ENCODE measurements at regions not wholly inside any gene's neighbourhood (a gene's known extent, or its start where the extent isn't known, plus 50 kb on each side); places are given as distances from the start of the nearest gene placed in this dataset.

DNA sequence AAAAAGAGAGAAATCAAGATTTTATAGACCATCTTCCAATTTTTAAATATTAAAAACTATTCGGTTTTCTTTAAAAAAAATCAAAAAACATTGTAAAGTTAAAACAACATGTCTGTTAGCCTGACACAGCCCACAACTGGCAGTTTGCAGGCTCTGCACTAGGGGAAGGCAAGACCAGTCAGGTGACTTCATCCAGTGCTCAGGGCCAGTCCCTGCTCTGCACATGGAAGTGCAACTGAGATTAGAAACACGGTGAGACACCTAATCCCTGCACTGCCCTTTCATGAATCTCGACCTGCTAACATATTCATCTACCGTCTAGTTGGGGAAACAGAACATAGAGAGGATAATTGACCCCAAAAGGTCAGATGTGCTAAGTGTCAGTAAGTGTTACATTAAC is 135.2 kb downstream of the BARD1 start:
- no peaks in the 10 kb centered on the region for H3K4me1 ChIP-seq
- CTCF ChIA-PET = no interaction called here
- ATAC-seq = no peak
- no peak for DNase-seq (ENCODE audit: low read depth in 1 of 2, low spot score in 1 of 2)
- H3K27ac ChIP-seq = no peak overlapping the region
- no peak for FAIRE-seq
- H3K4me2 ChIP-seq = no peak overlapping the region
- WGBS (ENCODE audit: missing lambda C conversion rate) = 34% methylated on average over 4 of the region's 4 CpGs
- H3K4me3 ChIP-seq = no peak overlapping the region
- POLR2A ChIA-PET = no interaction called here
- TF ChIP-seq NR3C1 (IDR thresholded peaks at IDR 0.05) (no peak), GATA3 (IDR thresholded peaks at IDR 0.05; ENCODE audit: borderline replicate concordance) (no peak), FOXS1 (CRISPR knock-in tag; IDR thresholded peaks at IDR 0.05) (no peak), FOSB (CRISPR knock-in tag; IDR thresholded peaks at IDR 0.05) (no peak), ESRRA (IDR thresholded peaks at IDR 0.05; ENCODE audit: borderline replicate concordance, low read length) (no peak), MAFK (IDR thresholded peaks at IDR 0.05; ENCODE audit: partially characterized antibody) (no peak), EP300 (IDR thresholded peaks at IDR 0.05) (no peak)
- TF ChIP-seq, protein P1, sequence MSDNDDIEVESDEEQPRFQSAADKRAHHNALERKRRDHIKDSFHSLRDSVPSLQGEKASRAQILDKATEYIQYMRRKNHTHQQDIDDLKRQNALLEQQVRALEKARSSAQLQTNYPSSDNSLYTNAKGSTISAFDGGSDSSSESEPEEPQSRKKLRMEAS (IDR thresholded peaks at IDR 0.05) = no peak
- TF ChIP-seq, protein P2, sequence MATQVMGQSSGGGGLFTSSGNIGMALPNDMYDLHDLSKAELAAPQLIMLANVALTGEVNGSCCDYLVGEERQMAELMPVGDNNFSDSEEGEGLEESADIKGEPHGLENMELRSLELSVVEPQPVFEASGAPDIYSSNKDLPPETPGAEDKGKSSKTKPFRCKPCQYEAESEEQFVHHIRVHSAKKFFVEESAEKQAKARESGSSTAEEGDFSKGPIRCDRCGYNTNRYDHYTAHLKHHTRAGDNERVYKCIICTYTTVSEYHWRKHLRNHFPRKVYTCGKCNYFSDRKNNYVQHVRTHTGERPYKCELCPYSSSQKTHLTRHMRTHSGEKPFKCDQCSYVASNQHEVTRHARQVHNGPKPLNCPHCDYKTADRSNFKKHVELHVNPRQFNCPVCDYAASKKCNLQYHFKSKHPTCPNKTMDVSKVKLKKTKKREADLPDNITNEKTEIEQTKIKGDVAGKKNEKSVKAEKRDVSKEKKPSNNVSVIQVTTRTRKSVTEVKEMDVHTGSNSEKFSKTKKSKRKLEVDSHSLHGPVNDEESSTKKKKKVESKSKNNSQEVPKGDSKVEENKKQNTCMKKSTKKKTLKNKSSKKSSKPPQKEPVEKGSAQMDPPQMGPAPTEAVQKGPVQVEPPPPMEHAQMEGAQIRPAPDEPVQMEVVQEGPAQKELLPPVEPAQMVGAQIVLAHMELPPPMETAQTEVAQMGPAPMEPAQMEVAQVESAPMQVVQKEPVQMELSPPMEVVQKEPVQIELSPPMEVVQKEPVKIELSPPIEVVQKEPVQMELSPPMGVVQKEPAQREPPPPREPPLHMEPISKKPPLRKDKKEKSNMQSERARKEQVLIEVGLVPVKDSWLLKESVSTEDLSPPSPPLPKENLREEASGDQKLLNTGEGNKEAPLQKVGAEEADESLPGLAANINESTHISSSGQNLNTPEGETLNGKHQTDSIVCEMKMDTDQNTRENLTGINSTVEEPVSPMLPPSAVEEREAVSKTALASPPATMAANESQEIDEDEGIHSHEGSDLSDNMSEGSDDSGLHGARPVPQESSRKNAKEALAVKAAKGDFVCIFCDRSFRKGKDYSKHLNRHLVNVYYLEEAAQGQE (IDR thresholded peaks at IDR 0.05) = no peak
- no peaks in the 10 kb centered on the region for H3K9me3 ChIP-seq

DNA sequence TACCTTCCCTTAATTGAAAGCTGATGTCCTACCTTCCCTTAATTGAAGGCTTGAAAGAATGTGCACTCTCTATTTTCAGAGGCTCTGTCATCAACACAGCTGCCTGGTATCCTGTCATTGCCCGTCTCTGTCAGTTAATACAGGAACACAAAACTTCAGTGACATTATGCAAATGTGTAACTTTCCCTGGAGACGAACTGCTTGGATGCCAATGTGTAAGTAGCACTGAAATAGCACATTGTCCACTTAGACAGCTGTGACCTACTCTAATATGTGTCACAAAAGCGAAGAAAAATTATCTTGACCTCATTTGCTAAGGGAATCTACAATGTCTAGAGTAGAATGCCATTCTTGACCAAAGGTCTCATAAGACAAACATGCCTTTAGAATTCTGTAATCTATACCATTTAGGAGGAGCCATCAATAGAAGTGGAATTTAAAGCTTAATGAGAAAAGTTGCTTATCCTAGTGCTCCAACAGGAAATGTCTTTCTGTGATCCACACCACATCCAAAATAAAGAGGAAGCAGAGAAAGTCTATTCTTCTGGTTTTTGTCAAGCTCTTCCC is 138.1 kb downstream of the BARD1 start:
- TF ChIP-seq, protein P3, sequence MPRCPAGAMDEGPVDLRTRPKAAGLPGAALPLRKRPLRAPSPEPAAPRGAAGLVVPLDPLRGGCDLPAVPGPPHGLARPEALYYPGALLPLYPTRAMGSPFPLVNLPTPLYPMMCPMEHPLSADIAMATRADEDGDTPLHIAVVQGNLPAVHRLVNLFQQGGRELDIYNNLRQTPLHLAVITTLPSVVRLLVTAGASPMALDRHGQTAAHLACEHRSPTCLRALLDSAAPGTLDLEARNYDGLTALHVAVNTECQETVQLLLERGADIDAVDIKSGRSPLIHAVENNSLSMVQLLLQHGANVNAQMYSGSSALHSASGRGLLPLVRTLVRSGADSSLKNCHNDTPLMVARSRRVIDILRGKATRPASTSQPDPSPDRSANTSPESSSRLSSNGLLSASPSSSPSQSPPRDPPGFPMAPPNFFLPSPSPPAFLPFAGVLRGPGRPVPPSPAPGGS (IDR thresholded peaks at IDR 0.05) = no peak
- TF ChIP-seq PHF8 (IDR thresholded peaks at IDR 0.05; ENCODE audit: borderline replicate concordance, low read depth) (no peak), CEBPB (IDR thresholded peaks at IDR 0.05) (no peak), RARB (CRISPR knock-in tag; IDR thresholded peaks at IDR 0.05) (no peak), NPAS2 (CRISPR knock-in tag; IDR thresholded peaks at IDR 0.05; ENCODE audit: borderline replicate concordance) (no peak), CBX8 (IDR thresholded peaks at IDR 0.05) (no peak), HOXB5 (CRISPR knock-in tag; IDR thresholded peaks at IDR 0.05) (no peak), FOSB (CRISPR knock-in tag; IDR thresholded peaks at IDR 0.05) (no peak), JUN (IDR thresholded peaks at IDR 0.05) (no peak), MAZ (IDR thresholded peaks at IDR 0.05; ENCODE audit: borderline replicate concordance, low read depth, low read length) (no peak), ESRRA (IDR thresholded peaks at IDR 0.05; ENCODE audit: borderline replicate concordance, low read length) (no peak), RAD21 (conservative IDR thresholded peaks at IDR 0.05 in 1 of 2, IDR thresholded peaks at IDR 0.05 in 1 of 2) (no peak), KDM1A (IDR thresholded peaks at IDR 0.05; ENCODE audit: low read depth) (no peak), HDAC2 (IDR thresholded peaks at IDR 0.05) (no peak), RFX5 (IDR thresholded peaks at IDR 0.05) (no peak), RNF2 (IDR thresholded peaks at IDR 0.05; ENCODE audit: borderline replicate concordance, low read depth) (no peak), ZSCAN20 (CRISPR knock-in tag; IDR thresholded peaks at IDR 0.05) (no peak)
- TF ChIP-seq, protein P4, sequence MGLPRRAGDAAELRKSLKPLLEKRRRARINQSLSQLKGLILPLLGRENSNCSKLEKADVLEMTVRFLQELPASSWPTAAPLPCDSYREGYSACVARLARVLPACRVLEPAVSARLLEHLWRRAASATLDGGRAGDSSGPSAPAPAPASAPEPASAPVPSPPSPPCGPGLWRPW (IDR thresholded peaks at IDR 0.05) = no peak
- TF ChIP-seq, protein P5, sequence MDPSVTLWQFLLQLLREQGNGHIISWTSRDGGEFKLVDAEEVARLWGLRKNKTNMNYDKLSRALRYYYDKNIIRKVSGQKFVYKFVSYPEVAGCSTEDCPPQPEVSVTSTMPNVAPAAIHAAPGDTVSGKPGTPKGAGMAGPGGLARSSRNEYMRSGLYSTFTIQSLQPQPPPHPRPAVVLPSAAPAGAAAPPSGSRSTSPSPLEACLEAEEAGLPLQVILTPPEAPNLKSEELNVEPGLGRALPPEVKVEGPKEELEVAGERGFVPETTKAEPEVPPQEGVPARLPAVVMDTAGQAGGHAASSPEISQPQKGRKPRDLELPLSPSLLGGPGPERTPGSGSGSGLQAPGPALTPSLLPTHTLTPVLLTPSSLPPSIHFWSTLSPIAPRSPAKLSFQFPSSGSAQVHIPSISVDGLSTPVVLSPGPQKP (IDR thresholded peaks at IDR 0.05; ENCODE audit: low read depth, low read length) = no peak
- TF ChIP-seq, protein P6, sequence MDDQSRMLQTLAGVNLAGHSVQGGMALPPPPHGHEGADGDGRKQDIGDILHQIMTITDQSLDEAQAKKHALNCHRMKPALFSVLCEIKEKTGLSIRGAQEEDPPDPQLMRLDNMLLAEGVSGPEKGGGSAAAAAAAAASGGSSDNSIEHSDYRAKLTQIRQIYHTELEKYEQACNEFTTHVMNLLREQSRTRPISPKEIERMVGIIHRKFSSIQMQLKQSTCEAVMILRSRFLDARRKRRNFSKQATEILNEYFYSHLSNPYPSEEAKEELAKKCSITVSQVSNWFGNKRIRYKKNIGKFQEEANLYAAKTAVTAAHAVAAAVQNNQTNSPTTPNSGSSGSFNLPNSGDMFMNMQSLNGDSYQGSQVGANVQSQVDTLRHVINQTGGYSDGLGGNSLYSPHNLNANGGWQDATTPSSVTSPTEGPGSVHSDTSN (IDR thresholded peaks at IDR 0.05) = no peak
- Histone ChIP-seq H3K4me2 (no peak overlapping the region), H3K4me3 (no peak overlapping the region), H3K9me3 (no peaks in the 10 kb centered on the region), H3K27ac (no peak overlapping the region), H3K4me1 (no peaks in the 10 kb centered on the region)
- no peak for FAIRE-seq
- CTCF ChIA-PET = interaction anchor here (0.8 kb wide), 1 partner anchor 12 kb away, joined by 3 read pairs; no protein-coding TSS in a partner anchor
- no peak for ATAC-seq
- POLR2A ChIA-PET = no interaction called here
- no peak for DNase-seq (ENCODE audit: low read depth in 1 of 2, low spot score in 1 of 2)
- WGBS (ENCODE audit: missing lambda C conversion rate) = 12% methylated on average over 3 of the region's 3 CpGs

Data from A549 (cell line).